Limb (tissue), 2 donors: ENCODE measurements at regions not wholly inside any gene's neighbourhood (a gene's known extent, or its start where the extent isn't known, plus 50 kb on each side); places are given as distances from the start of the nearest gene placed in this dataset.
A peak's percentile ranks its signal among the peaks of the same experiment; 100 is the strongest.

Source experiments
- DNase-seq, 2 donors: peaks; one replicate each; pipeline ENCODE4 v3.0.0-alpha.2; 2016; ENCODE audit errors: extremely low spot score in 2 of 2

DNA sequence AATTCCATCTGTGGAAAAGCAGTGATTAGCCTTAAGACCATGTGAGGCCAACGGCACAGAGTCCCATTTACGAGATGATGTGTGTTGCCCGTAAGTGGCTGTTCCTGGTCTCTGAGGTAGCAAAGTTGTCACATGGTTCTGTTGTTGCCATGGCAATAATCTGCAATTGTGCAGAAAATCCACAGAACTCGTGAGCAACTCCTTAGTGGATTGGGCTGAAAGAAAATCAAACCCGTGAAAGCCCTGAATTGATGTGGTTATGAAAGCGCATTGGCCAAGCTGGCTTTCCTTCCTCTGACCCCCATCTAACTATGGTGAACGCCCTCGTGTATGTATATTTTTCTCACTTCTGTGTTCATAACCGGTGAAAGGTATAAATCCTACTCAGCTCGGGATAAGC lies 614.7 kb downstream of the EBF1 start:
- DNase-seq: peak; percentile 56 to 63

DNA sequence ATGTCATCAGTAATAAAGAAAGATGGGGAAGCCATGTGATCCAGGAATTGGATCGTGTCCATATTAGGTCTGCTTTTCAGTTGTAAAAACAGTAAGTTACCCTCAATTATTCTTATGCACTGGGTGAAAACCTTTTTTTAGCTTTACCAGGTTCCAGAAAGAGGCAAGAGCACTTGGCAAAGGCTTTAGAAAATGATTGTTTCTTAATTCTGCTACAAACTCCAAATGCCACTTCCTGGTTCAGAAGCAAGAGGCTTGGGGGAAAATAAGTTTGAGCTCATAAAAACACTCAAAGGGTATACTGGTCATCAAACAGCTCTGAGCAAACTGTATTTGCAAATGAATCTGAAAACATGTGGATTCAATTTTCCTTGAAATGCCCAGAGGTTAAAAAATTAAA lies 615.6 kb downstream of the EBF1 start:
- peak in 1 of 2 donors; percentile 77 for DNase-seq

DNA sequence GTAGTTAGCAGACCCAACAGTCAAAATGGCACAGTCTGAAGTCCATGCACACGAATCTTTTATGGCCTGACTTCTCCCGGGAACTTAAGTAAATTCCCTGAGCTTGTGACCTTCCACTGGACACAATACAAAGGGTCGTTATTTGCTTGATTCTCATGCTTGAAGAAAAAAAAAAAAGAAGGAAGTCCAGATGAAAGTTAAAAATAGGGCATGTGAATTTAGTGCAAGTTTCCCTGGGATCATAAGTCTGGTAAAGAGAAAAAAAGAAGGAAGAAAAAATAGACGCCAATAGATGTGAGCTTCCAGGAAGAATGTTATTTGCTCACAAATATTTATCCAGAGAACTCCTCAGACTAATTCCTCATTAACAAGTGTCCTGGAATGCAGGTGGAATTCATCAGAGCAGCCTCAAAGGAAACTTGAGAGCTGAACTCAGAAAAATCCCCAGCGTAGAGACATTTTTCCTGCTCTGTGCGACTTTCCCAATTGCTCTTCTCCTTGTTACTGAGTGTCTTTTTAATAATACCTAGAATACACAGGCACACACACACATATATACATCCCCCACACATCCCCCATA lies 616.3 kb downstream of the EBF1 start:
- DNase-seq: no peak

DNA sequence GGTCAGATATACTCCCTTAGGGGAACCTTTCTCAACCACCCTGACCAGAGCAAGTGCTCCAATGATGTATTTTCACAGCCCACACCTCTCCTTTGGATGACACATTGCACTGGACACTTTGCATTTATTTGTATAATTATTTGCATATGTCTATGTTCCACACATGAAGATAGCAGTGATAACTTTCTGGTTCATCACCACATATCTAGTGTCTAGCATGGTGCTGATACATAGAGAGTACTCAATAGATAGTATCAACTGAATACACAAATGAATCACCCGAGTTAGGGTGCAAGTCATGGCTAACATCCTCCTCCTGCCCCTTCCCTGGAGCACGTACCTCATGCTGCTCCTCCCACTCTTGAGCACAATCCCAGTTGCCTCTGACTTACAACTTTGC lies 617.6 kb downstream of the EBF1 start:
- DNase-seq: no peak

DNA sequence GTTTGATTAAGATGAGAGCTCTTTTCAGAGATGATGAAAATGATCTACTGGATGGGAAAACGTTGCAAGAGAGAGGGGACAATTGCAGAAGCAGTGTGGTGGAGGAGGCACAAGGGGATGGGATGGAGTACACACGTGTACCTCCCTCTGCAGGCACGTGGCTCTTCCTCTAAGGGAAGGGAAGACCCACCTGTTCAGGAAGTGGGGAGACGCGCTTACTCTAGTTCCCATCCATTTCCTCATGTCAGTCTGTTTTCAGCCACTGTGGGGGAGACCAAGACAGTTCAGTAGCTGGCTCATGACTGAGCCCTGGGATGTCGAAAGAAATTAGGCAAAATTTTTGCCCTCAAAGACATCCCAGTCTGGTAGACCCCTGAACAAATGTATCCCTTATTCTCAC lies 619.2 kb upstream of the CLINT1 start:
- DNase-seq: no peak

DNA sequence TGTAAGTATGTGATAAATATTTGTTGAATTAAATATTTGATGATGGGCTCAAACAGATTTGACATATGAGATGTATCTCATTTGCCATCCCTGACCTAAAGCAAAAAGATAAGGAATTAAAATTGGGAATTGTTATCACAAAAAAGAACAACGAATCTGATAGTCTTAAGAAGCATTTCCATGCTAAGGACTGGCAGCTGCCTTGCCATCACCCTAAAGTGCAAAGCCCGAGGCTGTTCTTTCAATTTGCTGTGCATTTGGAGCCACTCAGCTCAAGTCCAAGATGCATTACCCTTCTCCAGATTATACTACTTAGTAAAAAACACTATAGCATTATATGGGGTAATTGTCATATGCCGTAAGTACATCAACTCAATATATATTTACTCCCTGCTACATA lies 618.3 kb upstream of the CLINT1 start:
- no peak for DNase-seq

DNA sequence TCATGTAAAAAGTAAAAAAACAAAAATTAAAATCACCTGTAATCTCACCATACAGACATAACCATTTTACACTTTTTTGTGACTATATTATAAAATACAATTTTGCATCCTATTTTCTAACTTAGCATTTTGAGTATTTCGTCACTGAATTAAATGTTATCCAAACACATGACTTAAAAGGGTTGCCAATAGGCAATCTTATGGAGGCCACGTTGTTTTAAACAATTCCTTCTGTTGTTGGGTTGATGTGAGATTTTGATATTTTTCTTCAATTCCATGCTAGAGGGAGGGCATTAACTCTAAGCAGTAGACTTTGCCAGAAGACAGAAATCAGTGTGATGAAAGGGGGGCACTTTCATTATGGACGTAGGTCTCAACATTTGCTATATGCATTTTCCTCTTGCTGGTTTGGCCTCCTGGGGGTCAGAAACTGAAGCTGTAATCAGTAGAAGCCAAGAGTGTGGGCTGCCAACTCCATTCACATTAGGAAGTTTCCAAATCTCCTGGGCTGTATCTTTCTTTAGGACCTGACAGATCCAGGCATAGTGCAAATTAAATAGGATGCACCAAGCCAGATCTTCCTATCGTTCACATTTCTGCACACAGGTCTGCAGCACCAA lies 614.2 kb upstream of the CLINT1 start:
- no peak for DNase-seq

DNA sequence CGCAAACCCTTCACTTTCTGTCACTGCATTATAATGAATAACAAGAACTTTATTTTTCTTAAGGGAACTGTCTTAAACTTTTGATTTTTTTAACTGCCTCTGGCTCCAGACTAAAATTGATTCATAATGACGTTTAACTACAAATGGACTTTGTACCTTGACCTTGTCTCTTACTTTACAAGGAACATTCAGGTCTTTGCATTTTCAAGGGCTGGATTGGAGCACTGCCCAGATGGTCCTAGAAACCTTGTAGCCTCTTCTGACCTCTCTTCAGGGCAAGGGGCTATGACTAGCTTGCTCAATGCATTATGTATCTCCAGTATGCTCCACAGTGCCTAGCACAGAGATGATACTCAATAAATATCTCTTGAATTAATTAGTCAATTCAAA lies 612.6 kb upstream of the CLINT1 start:
- no peak for DNase-seq

DNA sequence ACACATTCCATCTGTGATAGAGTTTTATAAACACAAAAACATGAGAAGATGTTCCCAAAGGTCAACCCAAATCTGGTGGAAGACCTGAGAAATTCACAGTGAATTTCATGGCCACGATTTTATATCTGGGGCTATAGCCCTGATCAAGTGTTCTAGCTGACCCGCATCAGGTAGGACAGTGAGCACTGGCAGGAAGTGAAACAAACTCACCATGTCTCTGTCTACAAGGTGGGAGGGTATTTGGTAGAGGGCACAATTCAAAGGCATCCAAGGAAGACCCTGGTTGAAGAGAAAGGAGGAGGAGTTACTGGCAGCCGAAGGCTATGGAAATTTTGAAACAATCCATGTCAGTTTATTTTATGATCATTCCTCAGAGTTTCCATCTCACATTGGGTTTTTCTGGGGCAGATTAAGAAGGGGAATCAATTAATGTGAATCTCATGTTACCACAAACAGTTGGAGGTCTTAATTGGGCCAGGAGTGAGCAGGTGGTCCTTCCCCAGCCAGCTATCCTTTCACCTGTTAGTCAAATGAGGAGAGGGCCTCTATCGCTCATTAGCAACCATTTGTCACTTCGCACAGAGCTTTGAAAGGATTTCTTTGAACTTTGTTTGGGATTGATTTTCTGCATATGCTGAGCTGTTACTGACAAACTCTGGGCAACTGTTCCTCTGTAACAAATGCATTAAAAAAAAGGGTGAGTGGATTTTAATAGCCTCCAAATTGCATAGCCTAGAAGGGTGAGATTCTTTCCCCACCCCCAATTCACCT lies 612.0 kb upstream of the CLINT1 start:
- DNase-seq: no peak

DNA sequence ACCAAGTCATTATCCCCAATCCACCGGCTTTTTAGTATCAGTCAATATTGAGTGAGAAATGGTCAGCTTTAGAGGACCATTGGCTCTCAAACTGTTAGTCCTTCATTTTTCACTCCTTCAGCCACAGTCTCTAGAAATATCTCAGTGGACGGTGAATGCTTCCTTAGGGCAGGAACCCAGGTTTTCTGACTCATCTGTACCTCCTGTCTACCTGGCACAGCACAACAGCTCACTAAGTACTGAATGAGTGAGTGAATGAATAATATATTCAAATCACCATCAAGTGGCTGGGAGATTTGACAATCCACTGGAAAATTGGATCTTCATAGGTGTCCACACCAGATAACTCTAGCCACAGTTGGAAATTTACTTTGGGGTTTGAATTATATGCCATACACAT lies 609.5 kb upstream of the CLINT1 start:
- no peak for DNase-seq

DNA sequence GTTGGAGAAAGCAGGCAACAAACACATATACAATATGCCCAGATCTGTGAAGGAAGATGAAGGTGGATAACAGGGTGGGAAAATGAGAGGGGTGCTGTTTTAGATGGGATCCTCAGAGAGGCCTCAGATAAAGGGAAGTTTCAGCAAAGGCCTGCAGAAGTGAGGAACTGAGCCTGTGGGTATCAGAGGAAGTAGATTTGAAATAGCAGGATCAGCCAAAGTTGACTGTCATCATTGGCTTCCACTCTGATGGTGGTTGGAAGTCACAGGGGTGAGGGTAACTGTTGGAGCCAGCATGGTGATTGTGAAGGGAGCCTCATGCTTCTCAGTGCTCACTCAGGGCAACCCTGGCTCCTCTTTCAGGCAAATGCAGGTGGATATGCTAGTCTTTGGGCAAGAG lies 607.2 kb upstream of the CLINT1 start:
- no peak for DNase-seq

DNA sequence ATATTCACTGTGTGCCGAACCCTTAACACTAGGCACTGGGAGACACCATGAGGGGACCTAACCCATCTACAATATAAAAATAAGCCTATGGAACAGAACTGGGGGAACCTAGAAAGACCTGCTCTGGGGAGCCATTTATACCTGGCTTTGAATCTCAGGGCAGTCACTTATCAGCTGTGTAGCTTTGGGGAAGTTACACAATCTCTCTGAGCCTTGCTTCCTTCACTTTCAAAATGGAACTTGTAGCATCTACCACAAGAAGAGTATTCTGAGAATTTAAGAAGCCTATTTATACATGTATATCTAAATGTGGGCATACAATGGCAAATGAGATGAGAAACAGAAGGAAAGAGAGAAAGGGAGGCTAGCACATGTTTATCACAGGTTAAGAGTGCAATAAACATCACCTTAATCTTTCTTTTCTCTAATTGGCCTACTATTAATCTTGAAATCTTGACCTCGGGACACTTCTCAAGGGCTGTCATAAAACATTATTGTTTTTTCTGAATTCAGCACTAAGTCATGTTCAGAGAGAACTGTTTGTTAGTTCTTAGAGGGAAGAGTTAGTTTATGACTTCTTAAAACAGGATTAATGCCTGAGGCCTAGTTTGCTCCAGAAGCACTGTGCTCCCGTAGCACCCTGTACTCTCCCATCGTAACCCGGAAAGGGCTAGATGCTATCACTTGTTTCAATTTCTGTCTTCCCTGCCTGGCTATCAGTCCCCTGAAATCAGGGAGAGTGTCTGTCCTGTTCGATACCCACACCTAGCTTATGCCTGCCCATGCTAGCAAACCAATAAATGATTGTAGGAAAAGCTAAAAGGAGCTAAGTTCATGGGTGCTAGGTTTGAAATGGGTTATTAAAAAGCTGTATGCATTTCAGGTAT lies 606.4 kb upstream of the CLINT1 start:
- DNase-seq: no peak

DNA sequence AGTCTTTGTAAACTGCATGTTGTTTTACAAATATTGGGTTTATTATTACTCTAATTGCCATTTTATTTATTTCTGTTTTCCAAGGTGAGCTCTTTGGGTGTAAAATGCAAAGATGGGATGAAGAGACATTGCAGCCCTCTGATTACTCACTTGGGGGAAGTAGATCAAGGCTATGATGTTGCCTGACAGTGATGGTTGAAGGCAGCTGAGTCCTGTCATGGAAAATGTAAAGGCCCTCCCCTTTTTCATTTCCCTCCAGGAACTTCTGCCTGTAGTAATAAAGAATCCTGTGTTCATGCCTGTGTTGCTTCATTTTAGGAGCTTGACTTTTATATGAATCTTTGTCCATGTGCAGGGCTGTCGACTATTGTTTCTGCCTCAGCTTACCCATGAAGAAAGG lies 605.4 kb upstream of the CLINT1 start:
- DNase-seq: no peak

DNA sequence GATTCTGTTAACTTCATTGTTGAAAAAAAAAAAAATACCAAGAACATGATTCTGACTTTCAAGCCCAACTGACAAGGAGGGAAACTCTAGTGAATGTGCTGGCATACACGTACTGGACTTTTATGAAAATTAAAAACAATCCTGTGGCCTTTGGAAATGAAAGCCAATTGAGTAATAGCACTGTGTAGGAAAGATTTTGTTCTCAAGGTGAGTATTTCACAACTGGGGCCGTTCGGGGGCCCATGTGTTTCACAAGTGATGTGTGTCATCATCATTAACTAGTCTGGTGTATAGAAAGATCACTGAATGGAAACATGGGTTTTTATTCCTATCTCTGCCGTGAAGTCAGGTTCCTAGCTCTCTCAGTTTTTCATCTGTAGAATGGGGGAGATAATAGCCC lies 605.0 kb upstream of the CLINT1 start:
- no peak for DNase-seq

DNA sequence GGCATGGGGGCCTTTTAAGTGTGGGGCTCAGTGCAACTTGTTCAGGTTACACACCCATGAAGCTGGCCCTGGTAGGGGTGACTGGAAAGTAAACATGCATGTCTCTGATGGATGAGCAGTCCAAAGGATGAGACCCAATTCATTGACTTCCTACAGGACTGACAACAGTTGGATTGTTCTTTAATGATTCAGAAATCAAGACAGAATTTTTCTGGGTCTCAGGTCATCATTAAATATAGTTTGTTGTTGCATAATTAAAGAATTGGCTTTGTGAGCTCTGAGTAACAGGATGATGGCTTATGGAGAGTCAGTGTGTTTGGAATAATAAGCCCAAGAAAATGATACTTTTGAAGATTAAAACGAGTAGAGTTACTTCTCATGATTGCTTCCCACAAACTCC lies 604.2 kb upstream of the CLINT1 start:
- DNase-seq: no peak

DNA sequence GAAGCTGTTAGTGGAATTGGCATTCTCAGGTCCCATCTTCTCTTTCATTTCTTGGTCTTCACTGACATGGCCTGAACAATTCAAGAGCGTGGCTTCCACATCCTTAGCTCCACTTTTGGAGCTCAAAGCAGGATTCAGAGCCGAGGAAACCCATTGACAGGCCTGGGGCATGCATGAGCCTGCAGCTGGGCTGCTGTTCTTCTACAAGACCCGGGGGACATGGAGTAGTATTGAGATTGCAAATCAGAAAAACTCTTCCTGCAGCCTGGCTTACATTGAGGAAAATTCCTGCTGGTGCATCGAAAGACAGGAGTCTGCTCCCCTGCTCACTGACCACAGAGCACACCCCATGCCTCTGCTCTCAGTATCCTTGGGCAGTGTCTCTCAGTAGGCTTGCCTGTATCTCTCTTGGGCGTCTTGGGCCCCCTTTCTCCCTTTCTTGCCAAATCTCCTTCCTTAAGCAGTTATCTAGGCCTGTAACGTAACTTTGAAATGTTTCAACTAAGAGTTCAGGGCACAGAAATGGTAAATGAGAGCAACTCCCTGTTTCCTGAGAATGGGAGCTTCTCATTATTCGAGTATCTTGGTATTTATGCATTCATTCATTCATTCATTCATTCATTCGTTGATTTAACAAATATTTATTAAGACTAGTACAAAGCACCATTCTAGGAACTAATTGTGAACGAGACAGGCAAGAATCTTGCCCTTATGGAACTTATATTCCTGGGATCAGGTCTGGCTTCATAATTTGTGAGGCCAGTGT lies 603.6 kb upstream of the CLINT1 start:
- no peak for DNase-seq

DNA sequence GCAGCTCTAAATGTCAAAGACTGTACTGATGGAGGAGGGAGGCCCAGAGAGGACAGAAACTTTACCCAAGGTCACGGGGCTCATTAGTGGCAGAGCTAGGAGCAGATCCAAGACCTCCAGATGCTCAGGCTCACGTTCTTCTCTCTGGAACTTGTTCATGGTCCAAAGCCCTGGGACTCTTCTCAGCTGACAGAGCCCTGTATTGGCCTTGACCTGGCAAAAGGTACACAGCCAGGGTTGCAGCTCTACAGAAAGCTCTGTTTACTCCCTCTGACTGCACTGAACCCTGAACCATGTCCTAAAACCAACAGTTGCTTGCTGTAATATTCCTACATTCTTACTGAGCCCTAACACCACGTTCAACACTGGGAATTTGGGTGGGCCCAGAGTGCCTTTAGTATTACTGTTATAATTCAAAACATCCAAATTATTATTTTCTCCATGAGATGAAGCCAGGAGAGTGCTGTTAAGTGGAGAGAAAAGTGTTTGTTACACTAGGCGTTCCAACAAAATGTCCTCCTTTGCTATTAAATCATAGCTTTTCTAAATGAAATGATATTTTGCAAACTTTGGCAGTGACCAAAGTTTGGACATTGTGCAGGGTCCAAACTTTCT lies 602.4 kb upstream of the CLINT1 start:
- DNase-seq: peak in 1 of 2 donors; percentile 78

DNA sequence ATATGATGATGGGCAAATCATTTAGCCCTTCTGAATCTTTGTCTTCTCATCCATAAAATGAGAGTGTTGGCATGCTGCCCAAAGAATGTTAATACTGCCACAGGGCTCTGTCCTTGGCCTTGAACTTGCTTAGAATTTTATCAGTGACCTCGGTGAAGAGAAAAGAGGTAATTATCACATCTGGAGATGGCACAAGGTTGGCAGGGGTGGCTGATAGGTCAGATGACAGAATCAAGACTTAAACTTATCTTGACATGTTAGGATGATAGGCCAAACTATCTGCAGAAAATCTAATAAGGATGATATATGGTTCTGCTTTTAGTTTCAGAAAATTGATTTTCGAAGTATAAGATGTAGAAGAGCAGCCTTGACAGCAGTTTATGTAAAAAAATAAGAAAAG lies 599.1 kb upstream of the CLINT1 start:
- no peak for DNase-seq

DNA sequence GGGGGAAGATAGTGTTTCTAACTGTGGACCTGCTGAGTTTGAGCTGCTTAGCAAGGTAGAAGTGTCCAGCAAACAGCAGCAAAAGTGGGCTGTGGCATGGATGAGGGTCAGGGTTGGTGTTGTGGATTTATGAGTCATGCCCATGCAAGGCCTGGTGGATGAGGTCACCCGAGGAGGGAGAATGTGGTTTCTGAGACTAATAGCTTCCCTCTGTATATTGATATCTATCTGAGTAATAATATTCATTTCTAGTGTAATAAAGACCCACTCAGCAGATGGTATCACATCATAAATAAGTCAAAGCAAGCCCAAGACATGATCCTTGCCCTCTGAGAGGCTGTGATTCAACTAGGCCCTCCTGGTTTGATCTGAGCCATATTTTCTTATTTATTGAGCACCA lies 597.8 kb upstream of the CLINT1 start:
- no peak for DNase-seq

DNA sequence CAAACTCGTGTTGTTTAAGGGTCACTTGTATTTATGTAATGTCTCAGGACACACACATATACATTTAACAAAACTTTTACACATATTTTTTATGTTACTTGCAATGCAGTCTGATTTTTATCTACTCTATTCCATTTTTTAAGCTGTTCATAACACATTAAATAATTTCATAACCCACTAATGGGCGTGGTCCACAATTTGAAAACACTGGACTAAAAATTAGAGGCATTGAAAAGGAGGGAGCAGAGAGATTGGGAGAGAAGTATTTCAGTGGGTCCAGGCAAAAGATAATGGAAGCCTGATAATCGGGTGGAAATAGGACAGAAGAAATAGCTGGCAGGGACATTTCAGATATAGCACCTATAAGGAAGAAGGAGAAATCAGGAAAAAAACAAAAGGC lies 597.3 kb upstream of the CLINT1 start:
- DNase-seq: no peak
